ENCODE measurements at regions not wholly inside any gene's neighbourhood (a gene's known extent, or its start where the extent isn't known, plus 50 kb on each side); places are given as distances from the start of the nearest gene placed in this dataset.

GRCh38 chr12:67437011-67437410 is 167.9 kb downstream of the CAND1 start:
- H3K4me3 ChIP-seq: no peak overlapping the region
- H2AFZ ChIP-seq (ENCODE audit: low read depth, low read length): no peak overlapping the region
- TF ChIP-seq ZNF589 (CRISPR knock-in tag; IDR thresholded peaks at IDR 0.05; ENCODE audit: low read depth) (no peak), ZZZ3 (IDR thresholded peaks at IDR 0.05) (no peak), BRCA1 (IDR thresholded peaks at IDR 0.05) (no peak), BRCA1 (CRISPR knock-in tag; IDR thresholded peaks at IDR 0.05) (no peak), ZBTB1 (CRISPR knock-in tag; IDR thresholded peaks at IDR 0.05; ENCODE audit: borderline replicate concordance, low read depth) (no peak), EWSR1 (IDR thresholded peaks at IDR 0.05; ENCODE audit: borderline replicate concordance, low read depth, partially characterized antibody) (no peak), TFE3 (CRISPR knock-in tag; IDR thresholded peaks at IDR 0.05) (no peak), SFPQ (IDR thresholded peaks at IDR 0.05; ENCODE audit: low read depth, low read length) (no peak), ATF1 (CRISPR knock-in tag; IDR thresholded peaks at IDR 0.05) (no peak), ATF1 (tag; IDR thresholded peaks at IDR 0.05) (no peak), U2AF1 (optimal IDR thresholded peaks at IDR 0.05; ENCODE audit: low read depth, low read length) (no peak), ZNF668 (CRISPR knock-in tag; IDR thresholded peaks at IDR 0.05) (no peak), PYGO2 (tag; IDR thresholded peaks at IDR 0.05) (no peak), TBP (optimal IDR thresholded peaks at IDR 0.05; ENCODE audit: low read depth, low read length) (no peak), NR1H2 (CRISPR knock-in tag; IDR thresholded peaks at IDR 0.05) (no peak), SMARCE1 (IDR thresholded peaks at IDR 0.05) (no peak)
- no peaks in the 10 kb centered on the region for H3K9me1 ChIP-seq (ENCODE audit: control insufficient read depth, insufficient read depth, low read length)
- no peak for FAIRE-seq
- no peaks in the 10 kb centered on the region for H3K79me2 ChIP-seq (ENCODE audit: control insufficient read depth, insufficient read depth, low read length)
- intact Hi-C loops (cut with micrococcal nuclease) (no loop called here), in situ Hi-C loops (cut with MboI) (no loop called here)
- ChIA-PET CTCF (ENCODE audit: low intra/inter-chr PET ratio) (interaction anchor here (0.6 kb wide), 1 partner anchor 276 kb away, joined by 3 read pairs; no protein-coding TSS in a partner anchor), POLR2A (no interaction called here)
- no peaks in the 10 kb centered on the region for H3K36me3 ChIP-seq (ENCODE audit: control insufficient read depth, insufficient read depth, low read length)
- no peaks in the 10 kb centered on the region; the same call in 1 of the 2 replicates for H3K9me3 ChIP-seq (replicated peaks; ENCODE audit: control insufficient read depth, insufficient read depth, low read depth, low read length)
- BruUV-seq (replicated peaks): no TSS peak
- no peak for DNase-seq (ENCODE audit: extremely low read depth in 1 of 4, low spot score in 3 of 4)
- 0% methylated on average over 2 of the region's 2 CpGs for WGBS (ENCODE audit: insufficient coverage, low coverage, missing lambda C conversion rate)
- H3K27me3 ChIP-seq (ENCODE audit: control insufficient read depth in 2 of 2, insufficient read depth in 2 of 2, low read length in 2 of 2): no peaks in the 10 kb centered on the region
- no peak for ATAC-seq
- H4K20me1 ChIP-seq (replicated peaks; ENCODE audit: control insufficient read depth, insufficient read depth, low read length): no peaks in the 10 kb centered on the region
- H3K27ac ChIP-seq (ENCODE audit: extremely low read depth, low read depth, low read length): no peak overlapping the region
- H3K4me1 ChIP-seq (replicated peaks in 1 of 2; ENCODE audit: control insufficient read depth in 2 of 2, insufficient read depth in 2 of 2, low read length in 2 of 2): no peaks in the 10 kb centered on the region; a peak in 2 of 5 replicates
- no peak overlapping the region for H3K9ac ChIP-seq (ENCODE audit: insufficient read depth in 1 of 2, low read depth in 2 of 2, low read length in 2 of 2)
- no peak overlapping the region for H3K4me2 ChIP-seq (ENCODE audit: insufficient read depth, low read length)

All from K562 (cell line).